GM19240 (cell line): ENCODE measurements at regions not wholly inside any gene's neighbourhood (a gene's known extent, or its start where the extent isn't known, plus 50 kb on each side); places are given as distances from the start of the nearest gene placed in this dataset.
"Not testable (repeated sequence)": the region's sequence is repeated elsewhere in the genome, so short reads cannot be mapped to it uniquely, and the experiment has no call there.

Experiments used
- DNase-seq: peaks from one replicate; pipeline ENCODE4 v3.0.0; 2011; ENCODE audit warnings: low spot score; ENCODE audit not compliant: insufficient read length

DNA sequence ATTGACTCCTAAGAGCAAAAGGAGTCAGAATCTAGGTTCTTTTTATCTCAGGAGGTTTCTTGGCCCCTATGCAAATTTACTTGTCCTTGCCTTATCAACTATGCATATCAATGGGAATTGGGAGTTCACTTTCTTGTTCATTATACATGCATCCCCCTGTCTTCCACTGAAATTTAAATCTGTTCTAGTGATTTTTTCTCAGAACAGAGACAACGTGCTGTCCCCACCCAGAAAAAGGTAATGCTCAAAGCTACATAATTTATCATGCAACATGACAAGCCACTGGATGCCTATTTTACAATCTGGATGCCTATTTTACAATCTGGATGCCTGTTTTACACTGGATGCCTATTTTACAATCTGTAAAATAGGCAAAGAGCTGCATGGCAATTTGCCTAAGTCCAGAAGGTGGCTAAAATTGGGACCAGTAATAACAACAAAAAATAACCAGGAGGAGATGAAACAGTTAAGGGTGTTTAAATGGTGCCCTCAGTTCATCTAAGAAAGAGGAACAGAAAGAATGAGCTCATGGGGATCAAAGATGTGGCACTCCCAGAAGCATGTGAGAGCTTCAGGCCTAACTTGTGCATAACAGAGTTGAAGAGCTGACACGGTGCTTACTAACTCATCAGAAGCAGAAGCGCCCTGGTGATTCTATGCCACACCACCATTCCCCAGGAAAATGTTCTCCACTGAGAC lies 537.8 kb upstream of the BOD1L1 start:
- DNase-seq, result peak; percentile 37

DNA sequence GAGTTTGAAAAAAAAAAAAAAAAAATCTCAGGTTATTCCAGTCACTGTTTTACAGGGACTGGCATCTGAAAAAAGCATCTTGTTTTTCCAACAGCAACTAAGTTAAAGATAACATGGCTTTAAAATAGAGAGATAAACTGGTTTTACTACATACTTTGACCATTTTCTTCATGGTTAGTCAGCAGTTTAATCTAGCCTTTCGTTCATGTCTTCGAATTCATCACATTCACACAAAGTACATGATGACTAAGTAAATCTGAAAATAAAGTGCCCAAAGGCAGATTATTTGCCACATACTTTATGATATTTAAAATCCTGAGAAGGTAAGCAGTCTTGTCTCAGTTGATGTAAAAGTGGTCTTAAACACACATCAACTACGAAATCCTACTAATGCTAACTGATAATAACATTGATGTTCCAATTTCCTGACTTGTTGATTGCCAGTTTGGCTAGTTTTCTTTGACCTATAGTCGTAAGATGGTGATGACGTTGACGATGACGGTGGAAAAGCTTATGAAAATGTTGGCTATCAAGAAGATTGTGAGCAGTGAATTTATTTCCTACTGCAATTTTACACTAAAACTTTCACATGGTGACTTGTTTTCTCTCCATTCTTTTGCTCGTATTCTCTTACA lies 540.5 kb upstream of the BOD1L1 start:
- DNase-seq, result no peak

GRCh38 chr4:14168919-14169318 lies 541.4 kb upstream of the BOD1L1 start:
- DNase-seq, result no peak

GRCh38 chr4:14169460-14169859 lies 541.9 kb upstream of the BOD1L1 start:
- DNase-seq, result no peak

- not testable (repeated sequence) for DNase-seq
Observed at GRCh38 chr4:14169940-14170339, 542.4 kb upstream of the BOD1L1 start.

GRCh38 chr4:14176613-14177012 lies 549.1 kb upstream of the BOD1L1 start:
- no peak for DNase-seq

DNA sequence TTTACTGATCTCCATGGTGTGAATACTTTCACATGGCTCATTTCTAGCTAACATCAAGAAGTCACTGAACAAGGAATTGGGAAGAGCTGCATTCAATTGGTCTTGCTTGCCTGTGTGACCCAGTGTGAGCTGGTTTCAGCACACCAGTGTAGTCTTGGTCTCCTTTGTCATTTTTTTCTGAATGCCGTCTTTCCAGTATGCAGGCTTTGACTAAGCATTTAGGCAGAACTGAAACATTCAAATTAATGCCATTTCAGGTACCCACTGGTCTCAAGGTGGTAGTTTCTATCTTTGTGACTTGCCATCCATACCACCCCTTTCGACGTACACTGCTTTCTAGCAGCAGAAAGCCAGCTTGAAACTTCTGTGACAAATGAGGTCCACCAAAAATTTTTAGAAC lies 550.5 kb upstream of the BOD1L1 start:
- DNase-seq, result no peak

DNA sequence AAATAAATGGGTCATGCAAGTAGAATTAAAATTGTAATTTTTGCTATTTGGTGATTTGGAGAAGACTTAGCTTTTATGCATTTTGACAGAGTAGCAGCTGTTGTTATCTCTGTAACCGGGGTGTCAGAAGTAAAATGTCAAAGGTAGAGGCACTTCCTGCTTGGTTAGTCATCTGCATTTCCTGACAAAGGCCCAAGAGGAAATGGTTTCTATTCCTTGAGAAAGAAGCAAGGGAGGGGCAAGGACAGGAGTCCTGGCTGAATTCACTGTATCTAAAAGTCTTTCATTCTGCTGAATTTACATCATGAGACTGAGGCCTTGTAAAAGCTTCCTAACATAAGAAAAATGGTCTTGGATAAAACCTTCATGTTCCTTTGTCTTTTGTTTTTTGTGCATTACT lies 550.9 kb upstream of the BOD1L1 start:
- DNase-seq, result no peak

DNA sequence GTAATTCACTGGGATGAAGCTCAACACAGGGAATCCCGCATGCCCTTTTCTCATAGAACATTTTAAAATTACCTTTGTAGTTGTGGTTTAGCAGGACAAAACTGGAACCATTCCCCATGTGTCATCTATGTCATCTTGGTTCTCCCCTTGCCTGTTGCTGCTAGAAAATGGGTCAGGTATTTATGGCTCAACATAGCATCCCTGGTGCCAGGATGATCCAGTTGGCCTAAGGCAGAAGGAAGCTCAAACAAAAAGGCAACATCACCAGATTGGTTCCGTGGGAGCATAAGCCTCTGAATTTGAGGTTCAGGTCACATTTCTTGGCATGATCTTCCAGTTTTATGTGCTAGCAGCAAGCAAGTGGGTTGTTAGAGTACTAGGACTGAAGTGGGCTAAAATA lies 552.6 kb upstream of the BOD1L1 start:
- DNase-seq, result no peak

GRCh38 chr4:14180983-14181601 lies 553.6 kb upstream of the BOD1L1 start:
- DNase-seq, result no peak

GRCh38 chr4:14182148-14182547 lies 554.6 kb upstream of the BOD1L1 start:
- DNase-seq, result no peak

DNA sequence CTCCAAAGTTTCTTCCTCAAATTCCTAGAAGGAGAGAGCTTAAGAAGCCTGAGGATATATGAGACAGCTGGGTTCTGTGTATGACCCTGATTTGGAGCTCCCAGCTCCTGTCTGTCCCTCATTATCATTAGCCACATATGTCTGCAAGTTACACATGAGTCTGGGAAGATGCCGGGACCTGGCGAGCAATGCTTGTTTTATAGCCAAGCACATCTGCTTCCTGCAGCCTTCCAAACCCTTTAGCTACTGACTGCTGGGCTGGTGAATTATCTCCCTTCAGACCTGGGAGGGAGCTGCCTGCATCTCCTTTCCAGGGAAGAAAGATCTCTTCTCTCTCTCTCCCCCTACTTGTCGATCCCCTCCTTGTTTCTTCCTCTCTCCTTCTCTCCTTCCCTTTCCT lies 556.7 kb upstream of the BOD1L1 start:
- DNase-seq, result no peak

DNA sequence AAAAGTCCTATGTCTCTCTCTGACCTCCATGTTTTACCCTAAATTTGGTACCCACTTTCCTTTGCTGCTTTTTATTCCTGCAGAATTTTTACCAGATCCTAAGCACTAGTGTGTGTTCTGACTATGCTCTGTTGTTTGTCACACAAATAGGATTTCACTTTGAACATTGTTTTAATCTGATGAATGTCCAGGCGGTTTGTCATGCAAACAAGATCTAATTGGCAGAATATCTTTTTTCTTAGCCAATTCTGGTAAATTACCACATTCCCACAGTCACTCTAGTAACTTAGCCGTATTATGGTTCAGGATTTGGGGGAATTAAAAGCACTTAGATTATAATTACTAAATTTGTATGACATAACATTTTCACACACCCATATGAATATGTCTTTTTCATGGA lies 557.2 kb upstream of the BOD1L1 start:
- no peak for DNase-seq

DNA sequence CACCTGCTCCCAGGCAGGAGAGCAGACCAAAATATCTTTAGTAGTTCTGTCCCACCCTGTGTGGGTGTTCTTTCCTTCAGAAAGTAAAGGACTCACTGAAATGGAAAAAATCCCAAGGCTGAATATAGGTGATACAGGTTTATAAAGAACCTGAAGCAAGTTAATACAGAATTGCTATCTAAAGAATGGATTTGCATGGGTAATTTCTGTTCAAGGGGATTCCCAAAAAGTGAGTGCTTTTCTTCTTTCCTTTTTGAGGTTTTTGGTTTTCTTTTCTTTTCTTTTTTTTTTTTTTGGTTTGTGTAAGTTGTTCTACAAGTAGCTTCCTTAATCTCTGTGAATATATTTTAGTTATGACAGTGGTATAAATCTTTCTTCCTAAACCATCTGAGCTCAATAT lies 560.7 kb upstream of the BOD1L1 start:
- no peak for DNase-seq

DNA sequence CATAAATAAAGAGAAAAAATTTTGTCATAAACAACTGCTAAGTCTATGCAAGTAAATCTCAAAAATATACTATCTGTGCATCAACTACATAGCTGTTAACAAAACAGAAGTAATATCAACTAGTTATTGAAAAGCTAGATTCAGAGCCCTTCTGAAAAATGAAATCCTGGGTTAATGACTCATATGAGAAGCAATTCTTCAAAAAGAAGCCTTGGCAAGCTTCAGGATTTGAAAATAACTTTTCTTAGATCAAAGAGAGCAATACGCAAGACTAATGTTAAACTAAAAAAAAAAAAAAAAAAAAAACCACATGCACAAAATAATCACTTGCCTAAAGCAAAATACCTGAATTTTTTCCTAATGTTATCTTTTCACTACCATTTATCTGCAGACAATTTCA lies 566.1 kb upstream of the BOD1L1 start:
- no peak for DNase-seq

GRCh38 chr4:14196131-14196530 lies 568.6 kb upstream of the BOD1L1 start:
- DNase-seq, result no peak

- no peak for DNase-seq
Observed at GRCh38 chr4:14215116-14215770, 587.7 kb upstream of the BOD1L1 start.

DNA sequence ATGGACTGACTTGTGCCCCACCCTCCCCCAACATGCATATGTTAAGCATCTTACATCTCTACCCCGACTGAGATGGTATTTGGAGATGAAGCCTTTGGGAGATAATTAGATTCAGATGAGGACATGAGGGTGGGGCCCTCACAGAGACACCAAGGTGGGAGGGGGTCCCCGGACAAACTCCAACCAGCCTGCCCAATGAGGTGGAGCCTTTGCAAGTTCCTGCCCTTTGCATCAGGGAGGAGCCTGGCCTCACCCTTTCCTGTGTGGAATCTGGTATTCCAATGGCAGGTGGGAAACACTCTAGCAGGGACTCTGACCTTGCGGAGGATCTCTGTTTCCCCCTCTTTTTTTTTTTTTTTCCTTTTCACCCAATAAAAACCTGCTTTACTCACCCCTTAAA lies 589.9 kb upstream of the BOD1L1 start:
- DNase-seq, result no peak

- no peak for DNase-seq
Observed at GRCh38 chr4:14218641-14219040, 591.1 kb upstream of the BOD1L1 start.

DNA sequence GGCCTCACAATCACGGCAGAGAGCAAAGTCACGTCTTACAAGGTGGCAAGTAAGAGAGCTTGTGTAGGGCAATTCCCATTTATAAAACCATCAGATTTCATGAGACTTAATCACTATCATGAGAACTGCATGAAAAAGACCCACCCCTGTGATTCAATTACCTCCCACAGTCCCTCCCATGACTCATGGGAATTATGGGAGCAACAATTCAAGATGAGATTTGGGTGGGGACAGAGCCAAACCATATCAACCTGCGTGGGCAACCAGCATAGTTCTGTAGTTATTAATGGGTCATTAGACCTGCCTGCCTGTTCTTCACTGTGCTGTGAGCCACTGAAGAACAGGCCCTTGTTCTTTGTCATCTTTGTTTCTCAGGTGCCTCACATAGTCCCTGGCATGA lies 593.7 kb upstream of the BOD1L1 start:
- no peak for DNase-seq

DNA sequence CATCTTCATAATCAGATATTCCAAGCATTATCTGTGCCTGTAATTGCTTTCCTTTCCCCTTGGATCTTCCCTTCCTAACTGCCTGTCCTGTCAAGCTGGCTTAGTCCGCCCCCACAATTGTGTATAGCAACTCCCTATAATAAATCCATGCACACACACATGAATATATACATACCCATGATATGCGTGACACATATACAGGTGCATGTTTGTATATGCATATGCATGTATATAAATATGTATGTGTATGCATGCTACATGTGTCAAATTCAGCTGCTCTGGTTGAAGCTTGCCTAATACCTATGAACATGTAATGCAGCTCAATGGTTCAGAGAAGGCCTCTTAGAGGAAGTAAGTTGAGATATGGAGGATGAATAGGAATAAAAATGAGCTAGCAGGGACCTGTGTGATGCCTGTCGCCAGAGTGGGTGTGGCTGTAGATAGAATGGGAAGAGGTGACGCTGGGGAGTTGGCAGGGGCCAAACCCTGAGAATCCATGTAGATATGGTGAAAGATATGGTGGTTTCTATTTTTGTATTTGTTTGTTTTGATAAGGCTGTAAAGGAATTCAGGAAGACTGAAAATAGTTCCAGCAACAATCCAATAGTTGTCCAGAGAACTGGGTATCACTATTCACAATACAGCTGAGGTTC lies 595.0 kb upstream of the BOD1L1 start:
- no peak for DNase-seq

- DNase-seq, result no peak
Observed at GRCh38 chr4:14223461-14223860, 595.9 kb upstream of the BOD1L1 start.
